Kidney glomerular epithelial cell (primary cell): ENCODE measurements at regions not wholly inside any gene's neighbourhood (a gene's known extent, or its start where the extent isn't known, plus 50 kb on each side); places are given as distances from the start of the nearest gene placed in this dataset.
"Not testable (repeated sequence)": the region's sequence is repeated elsewhere in the genome, so short reads cannot be mapped to it uniquely, and the experiment has no call there.

Source experiments
- DNase-seq: peaks from one replicate; lab custom pipeline; 2025; lab: John Stamatoyannopoulos, UW

DNA sequence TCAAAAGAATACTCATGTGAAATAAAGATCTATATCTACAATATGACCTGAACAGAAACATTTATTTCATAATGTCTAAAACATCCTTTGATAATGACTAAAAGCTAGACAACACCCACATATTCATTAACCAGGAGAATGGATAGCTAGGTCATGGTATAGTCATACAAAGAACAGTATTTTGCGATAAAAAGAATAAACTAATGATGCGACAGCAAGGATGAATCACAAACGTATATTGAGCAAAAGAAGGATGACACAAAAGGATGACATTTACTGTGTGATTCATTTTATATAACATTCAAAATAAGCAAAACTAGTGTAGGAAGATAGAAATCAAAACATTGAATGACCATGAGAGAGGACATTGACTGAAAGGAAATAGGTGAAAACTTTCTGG, 1233.1 kb downstream of the OTOL1 start:
- no peak for DNase-seq

DNA sequence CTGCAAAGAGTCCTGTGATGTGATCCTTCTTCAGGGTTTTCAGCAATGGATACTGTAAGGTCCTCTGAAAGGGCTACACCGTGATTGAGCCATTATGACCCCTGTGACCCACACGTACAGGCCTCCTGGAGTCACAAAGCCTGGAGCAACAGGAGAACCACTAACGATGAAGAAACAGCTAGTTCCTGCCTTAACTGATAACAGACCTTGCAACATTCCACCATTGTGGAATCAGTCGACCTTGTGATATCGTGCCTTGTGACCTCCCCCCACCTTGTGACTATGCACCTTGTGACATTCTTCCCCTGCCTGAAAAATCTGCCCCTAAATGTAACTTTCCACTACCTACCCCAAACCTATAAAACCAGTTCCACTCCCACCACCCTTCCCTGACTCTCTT, 1235.4 kb downstream of the OTOL1 start:
- DNase-seq = not testable (repeated sequence)

DNA sequence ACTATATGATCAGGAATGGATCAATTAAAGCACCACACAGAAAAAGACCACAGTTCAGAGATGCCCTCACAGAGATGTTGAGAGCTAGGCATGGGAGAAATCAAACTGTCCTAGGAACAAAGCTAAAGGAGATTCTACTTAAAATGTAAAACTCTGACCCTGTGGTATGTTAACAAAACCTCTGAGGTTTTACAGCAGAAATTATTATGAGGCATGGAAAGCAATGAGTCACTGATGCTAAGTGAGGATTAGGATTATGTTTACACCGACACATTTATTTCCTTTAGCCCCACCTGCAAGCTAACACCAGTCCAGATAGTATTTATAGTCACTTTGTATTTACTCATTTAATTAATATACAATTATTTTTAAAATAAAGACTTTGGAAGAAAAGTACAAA, 1242.2 kb downstream of the OTOL1 start:
- DNase-seq = no peak

DNA sequence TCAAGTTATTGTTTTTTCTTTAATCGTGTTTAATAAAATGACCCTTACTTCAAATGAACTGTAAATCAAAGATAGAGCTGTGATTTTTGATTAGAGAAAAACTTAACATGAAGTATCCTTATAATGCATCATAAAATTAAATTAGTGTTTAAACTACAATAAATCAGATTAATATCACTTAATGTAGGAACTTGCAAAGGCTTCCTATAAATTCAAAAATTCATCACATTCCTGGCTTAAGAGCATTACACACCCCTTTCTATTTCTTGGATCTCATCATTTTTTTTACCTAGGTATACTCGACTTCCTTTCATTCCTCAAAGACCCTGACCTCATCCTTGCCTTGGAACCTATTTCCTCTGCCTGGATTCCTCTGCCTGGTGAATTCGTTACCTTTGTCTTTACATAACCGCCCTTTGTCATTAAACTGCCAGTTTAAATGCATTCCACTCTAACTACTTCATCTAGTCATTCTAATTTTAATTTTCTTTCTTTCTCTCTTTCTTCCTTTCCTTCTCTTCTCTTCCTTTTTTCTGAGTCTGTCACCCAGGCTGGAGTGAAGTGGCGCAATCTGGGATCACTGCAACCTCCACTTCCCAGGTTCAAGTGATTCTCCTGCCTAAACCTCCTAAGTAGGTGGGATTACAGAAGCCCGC, 1244.5 kb downstream of the OTOL1 start:
- no peak for DNase-seq

DNA sequence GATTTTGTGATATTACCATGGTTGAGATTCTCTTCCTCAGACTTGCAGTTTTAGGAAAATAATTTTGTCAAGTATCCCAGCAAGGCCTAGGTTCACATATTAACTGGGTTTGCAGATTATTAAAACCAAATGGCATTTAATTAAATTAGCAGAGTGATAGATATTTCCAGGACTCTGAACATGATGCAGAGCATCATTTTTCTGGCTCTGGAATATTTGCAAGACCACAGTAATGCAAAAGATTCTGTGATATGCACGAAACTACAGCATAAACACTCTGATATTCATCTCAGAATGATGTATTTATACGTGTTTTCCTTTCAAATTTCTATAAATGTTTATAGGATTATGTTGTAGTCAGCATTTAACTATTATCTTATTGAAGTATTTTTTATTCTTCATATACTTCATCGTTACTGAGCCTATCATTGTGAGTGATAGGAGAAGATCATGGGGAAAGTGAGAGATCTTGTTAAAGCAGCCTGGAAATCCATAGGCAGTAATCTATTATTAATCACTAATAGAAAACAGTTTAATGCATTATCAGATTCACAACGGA, 1245.6 kb downstream of the OTOL1 start:
- DNase-seq = no peak

DNA sequence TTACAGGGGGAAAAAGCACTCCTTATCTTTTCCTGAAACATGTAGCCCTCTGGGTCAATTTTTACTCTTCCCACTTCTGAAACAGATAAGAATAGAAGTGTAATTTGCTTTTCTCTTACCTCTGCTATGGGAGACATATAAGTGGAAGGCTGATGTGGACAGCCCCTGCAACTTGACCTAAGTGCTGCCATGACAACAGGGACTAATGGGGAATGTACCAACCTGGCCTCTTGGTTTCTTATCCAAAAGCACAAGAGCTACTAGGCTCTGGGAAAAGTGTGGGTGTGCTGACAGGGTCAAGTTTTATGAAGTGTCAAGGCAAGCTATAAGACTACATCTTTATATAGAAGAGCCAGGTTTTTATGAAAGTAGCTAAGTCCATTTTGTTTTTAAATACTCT, 1246.5 kb downstream of the OTOL1 start:
- DNase-seq = no peak

DNA sequence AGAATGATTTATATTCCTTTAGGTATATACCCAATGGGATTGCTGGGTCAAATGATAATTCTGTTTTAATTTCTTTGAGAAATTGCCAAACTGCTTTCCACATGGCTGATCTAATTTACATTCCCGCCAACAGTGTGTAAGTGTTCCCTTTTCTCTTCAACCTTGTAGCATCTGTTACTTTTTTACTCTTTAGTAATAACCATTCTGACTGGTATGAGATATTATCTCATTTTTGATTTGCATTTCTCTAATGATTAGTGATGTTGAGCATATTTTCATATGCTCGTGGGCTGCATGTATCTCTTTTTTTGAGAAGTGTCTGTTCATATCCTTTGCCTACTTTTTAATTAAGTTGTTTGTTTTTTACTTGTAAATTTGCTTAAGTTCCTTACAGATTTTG, 1264.2 kb downstream of the OTOL1 start:
- no peak for DNase-seq

DNA sequence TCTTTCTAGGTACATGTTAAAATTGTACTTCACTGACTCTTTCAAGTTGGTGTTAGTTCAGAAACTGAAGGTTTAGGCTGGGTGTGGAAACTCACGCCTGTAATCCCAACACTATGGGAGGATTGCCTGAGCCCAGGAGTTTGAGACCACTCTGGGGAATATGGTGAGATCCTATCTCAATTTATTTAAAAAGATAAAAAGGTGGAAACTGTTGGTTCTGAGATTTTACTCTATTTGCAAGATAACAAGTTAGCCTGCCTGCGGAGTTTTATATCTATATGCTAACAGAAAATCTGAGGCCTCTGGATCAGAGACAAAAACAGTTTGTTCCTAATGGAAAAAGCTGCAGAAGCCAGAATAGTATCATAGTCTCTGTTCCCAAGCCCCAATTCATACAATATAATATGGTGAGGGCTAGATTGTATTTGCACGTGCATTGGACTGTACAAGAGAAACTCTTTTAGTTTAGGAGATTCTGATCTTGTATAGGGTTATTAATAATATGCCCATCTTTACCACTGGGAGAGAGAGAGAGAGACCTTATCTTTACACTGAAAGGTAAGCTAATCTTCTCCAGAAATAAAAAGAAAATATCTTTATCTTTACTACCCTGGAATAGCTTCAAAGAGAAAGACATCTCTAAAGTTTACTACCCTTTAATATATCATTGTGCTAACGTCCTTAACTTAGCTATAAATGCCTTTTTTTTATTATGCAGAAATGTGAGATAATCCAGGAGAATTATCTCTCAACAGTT, 1267.6 kb downstream of the OTOL1 start:
- no peak for DNase-seq

DNA sequence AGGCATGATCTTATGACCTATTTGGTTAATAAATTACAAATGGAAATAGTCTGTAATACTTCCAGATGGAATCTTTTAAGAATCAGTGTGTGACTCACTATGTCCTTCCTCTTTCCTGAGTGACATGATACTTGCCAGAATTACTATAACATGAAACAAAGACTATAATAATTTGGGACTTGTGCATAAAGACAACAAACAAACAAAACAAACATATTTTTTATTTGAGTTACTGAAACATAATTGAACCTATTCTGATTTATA, 1268.1 kb downstream of the OTOL1 start:
- peak; percentile 26 for DNase-seq

DNA sequence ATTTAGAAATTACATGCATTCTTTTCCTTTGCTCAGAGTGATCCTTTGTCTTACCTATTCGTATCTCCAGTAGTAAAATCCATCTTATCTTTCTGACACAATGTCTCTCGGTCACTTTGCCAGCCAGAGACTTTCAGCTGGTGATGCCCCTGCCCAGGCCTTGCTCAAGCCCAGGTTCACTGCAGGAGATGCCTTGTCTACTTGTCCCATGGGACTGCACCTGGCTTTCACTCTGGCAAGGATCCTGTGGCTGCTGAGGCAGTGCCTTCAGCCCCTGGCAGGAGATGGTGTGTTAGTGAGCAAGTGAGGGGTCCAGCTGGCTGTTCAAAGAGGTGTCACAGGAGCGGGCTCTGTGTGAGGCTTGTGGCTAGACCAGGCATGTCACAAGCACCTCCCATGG, 1268.9 kb downstream of the OTOL1 start:
- DNase-seq = no peak

DNA sequence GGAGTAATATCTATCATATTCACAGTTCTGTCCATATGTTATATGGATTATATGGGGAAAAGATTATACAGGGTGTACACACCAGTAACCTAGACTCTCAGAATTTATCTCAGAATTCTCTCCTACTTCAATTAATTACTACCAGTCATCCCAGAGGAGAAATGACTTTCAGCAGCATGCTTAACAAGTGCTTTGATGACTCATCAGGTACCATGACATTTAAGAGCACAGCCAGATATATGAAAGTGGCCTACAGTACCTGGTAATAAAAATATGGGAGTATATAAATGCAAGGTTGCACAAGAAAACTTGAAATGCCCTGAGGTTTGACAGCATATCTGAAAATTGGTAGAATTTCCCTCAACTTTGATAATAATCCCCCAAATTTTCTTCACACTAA, 1273.0 kb downstream of the OTOL1 start:
- DNase-seq = no peak

DNA sequence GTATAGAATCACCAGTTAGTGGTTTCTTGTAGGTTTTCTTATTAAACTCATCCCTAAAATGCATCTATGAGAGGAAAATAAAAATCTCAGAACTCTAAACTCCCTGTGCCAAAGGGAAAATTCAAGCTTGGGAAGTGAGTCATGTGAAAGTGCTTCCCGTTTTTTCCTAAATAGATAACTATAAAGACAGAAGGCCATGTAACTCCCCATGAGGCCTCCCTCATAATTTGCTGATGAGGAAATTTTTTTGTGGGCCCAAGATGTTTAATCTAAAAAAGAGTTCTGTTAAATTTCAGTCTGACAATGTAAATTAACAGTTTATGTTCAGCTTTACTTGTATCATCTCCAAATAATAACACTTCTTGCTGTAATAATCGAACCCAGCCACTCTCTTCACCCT, 1273.9 kb downstream of the OTOL1 start:
- DNase-seq = no peak

DNA sequence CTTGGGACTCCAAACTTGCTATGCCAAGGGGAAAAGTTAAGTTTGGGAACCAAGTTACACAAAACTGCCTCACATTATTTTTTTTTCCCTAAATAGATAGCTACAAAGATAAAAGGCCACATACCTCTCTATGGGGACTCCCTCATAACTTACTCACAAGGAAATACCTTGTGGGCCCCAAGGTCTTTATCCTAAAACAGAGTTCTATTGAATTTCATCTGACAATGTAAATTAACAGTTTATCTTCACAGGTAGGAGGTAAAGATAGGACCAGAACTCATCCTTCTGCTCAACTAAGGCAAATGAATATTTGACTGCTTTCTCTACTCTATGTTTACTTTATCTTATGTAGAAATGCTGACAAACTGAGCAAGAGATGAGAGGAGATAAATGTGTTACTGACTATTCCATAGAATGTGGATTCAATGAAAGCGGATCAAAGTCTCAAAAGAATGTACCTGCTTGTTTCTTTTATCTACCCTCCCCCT, 1278.0 kb downstream of the OTOL1 start:
- no peak for DNase-seq

DNA sequence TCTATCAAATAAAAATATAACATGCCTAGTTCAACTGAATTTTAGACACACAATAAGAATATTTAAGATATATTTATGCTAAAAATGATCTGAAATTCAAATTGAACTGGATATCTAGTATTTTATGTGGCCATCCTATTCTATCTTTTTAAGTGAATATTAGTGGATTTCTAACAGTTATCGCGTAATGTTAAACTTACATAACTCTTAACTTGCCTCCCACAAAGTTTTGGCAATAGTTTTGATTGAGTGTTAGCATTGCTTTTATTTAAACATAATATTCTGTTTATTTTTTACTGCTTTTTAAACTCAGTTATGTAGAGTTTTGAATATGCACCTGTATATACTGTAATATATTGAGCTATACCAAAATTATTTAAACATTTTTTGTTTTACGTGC, 1279.5 kb downstream of the OTOL1 start:
- DNase-seq = no peak

DNA sequence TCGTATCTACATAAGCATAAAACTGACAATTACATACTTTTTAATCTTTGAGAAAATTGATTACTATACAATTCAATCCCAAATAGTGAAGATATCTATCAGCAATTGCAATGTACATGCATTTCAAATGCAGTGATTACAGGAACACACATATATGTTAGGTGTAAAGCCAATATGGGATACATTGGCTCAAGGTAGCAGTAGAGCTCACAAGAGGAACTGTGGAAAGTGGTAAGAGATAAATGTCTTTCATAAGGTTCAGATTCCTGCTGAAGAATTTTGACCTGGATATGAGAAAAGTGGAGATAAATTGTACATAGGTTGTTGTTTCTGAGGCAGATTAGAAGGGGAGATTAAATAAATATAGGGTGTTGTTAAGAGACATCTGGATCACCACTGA, 1280.5 kb downstream of the OTOL1 start:
- DNase-seq = peak; percentile 28

DNA sequence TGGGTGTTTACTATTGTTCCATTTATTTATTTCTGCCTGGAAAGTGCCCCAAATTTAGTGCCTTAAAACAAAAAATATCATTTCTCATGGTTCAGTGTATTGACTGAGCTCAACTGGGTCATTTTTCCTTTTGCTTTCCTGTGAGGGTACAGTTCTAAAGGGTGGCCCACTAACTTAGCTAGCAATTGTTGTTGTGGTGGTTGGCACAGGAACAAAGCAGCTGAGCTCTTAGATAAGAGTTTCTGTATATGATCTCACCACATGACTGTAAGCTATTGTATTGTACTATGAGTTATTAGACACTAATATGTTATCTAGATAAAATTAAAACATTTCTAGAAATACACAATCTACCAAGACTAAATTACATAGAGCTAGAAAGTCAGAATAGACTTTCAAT, 1283.7 kb downstream of the OTOL1 start:
- DNase-seq = no peak

DNA sequence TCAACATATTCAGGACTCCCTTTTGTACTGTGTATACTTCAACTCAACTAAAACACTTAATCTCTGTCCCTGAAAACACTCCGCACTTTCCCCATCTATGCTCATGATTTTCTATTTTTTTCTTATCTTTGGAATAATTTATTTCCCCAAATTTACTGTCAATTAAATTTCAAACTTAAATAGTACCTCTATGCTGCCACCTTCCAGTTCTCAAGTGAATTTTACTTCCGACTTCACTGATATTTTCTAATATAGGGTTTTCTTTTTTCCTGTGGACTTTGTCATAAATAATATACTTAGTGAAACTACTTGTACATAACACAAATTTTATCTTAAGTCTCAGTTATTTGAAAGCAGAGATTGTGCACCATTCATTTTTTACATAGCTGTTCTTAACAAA, 1303.3 kb downstream of the OTOL1 start:
- DNase-seq = no peak

DNA sequence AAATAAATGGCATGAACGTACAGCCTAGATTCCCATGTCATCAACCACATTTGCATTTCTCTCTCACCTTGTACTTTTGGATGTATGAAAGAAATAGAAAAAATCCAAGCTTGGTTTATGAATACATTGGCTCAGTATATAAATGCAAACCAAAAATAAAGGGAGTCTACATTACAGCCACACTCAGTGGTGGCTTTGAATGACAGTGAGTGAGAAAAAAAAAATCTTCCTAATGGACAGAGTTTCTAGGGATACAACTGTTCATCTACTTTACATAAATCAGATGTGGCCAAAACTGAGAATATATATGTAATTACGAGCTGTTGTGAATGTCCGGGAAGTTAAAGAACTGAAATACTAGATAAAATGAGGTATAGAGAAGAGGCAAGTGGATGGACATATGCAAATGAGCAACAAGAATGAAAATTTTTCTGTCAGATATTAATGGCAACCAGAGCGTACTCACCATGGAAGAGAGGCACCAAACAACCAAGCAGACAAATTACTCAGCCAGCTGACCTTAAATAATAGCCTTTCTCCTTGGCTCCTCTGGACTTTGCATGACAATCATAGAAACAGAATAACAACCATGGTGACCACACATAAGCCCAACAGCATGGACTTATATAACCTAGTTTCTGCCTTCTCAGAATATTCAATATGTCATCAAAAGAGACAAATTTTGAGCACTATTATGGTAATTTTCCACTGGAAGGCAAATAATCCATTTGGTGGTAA, 1305.8 kb downstream of the OTOL1 start:
- no peak for DNase-seq

DNA sequence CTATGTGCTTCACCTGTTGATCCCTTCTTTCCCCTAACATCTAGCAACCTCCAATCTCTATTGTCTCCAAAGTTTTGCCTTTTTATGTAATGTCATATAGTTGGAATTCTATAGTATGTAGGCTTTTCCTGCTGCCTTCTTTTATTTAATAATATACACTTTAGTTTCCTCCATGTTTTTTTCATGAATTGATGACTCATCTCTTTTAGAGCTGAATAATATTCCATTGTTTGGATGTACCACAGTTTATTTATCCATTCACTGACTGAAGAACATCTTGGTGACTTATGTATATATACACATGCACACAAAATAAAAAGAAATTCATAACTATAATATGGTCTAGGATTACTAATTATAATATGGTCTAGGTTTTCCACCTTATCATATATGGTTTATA, 1314.2 kb downstream of the OTOL1 start:
- no peak for DNase-seq

DNA sequence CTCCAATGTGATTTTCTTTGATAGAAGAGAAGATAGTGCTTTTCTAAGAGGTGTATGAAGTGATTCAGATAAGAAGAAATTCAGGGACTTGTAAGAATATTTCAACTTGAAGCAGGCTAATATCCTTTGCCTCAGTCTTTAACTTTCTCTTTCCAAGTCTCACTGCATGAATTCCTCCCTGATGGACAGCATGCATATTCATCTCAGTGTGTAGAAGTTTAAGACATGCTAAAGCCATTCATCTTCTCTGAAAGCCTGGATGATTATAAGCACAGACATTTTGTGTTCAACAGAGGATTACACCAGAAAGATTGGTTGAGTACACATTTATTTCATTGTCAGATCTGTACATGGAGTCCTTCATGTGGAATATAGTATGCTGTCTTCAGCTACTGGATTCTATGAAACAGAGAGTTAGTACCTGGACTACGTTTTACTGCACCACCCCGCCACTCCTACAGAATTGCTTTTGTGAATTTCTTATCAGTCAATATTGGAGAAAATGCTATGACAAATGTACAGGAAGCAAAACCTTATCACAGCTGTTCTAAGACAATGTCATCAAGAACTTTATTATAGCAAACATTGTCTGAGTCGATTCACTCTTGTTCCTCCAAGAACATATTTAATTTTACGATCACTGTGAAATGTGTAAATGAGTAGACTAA, 1346.1 kb downstream of the OTOL1 start:
- DNase-seq = no peak

DNA sequence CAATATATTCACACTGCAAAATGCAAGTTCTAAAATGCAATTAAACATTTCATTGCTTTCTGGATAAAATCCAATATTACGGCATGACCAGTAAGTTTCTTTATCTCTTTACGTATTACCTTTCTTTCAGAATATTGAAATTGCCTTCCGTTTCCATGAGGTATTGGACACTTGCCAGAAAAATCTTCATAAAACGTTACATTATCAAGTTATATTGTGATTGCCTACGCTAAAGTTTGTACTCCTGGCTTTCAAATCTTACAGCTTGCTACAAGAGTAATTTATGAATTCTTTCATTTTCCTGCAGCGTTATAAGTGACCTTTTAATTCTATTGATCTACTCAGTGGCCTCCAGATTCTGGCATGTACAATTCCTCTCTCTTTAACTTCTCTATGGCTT, 1349.3 kb downstream of the OTOL1 start:
- DNase-seq = no peak

DNA sequence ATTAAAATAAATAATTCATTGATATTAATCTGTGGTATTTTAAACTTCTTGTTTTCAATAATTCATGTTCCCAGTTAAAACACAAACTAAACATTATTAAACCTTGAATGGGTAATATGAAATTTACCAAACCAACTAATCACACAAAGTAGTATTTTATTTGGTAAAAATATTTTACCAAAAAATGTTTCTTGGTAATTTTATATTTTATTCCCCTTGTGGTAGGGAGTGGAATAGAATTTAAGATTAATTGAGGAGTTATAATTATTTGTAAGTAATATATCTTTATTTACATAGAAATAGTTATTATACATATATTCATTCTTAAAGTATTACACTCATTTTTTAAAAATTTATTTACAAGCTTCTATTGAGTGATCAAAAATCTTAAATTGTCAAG, 1350.9 kb downstream of the OTOL1 start:
- no peak for DNase-seq

DNA sequence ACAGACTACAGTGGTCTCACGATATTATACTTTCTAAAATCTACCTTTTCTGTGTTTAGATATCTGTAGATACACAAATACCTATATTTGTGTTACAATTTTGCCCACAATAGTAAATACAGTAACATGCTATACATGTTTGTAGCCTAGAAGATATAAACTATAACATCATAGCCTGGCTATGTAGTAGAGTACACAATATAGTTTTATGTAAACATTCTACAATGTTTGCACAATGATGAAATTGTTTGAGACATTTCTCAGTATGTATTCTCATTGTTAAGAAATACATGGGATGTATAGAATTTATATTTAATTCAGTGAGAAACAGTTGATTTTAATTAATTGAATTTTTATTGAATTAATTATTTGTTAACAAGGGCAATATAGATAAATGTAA, 1367.0 kb downstream of the OTOL1 start:
- no peak for DNase-seq
